ENCODE measurements at regions not wholly inside any gene's neighbourhood (a gene's known extent, or its start where the extent isn't known, plus 50 kb on each side); places are given as distances from the start of the nearest gene placed in this dataset.

- DNase-seq (ENCODE audit: low spot score) (no peak), ATAC-seq (no peak)
Measured at GRCh38 chr6:79864421-79864820, 82.9 kb downstream of the ELOVL4 start.

DNA sequence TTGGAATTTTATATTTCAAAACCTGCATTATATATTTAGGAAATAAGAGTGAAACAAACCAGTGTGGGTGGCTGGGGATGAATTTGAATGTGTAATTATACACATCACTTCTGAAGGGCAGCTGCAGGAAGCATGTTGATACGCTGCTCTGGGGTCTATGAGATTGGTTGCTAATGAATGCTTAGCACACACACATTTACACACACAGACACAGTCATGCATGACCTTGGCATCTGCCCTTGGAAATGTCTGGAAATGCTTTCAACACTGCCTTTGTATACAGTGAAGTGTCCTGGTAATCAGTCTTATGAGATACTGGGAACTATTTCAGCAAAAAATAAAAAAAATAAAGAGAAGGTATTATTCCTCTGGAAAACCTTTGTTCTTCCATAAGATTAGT lies 83.4 kb downstream of the ELOVL4 start:
- no peak for ATAC-seq

DNA sequence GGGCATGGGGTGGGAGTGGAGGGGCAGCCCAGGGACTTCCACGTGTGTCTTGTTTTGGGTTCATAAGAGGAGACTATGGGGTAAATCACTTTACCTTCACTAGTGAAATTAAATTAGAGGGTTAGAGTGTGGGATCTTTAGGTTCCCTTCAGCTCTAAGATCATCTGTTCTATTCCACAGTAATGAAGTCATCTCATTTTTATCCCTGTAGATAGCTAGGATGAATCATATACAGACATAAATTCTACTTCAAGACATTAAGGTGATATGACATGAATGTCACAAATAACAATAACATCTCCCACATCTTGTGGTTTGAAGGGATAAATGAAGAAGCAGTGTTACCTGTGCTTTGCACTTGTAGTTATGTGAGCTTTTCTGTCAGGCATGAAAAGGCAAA lies 83.8 kb downstream of the ELOVL4 start:
- ATAC-seq: no peak

More for the DNA sequence above, 83.4 kb downstream of the ELOVL4 start:
- DNase-seq (ENCODE audit: low spot score): no peak

DNA sequence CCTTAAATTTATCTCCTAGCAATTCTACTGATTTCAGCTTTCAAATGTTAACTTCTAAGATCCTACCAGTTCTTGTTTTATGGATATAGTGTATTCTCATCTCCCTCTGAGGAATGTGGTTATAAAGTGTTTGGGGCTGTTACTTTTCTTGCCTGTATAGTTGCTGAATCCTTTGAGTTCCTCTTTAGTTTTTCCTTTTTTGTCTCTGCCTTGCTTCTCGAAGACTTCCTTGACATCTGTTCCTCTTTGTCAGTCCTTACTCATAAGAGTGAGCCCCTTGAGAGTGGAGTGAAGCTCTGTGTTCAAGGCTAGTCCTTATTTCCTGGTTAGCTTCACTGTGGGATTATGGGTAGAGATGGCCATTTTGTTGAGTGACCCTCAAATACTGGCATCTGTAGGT lies 84.6 kb downstream of the ELOVL4 start:
- DNase-seq (ENCODE audit: low spot score) (no peak), ATAC-seq (no peak)

More for the DNA sequence above, 83.8 kb downstream of the ELOVL4 start:
- DNase-seq (ENCODE audit: low spot score): no peak

GRCh38 chr6:79862126-79862525 lies 85.2 kb downstream of the ELOVL4 start:
- ATAC-seq: no peak
- DNase-seq (ENCODE audit: low spot score): no peak

DNA sequence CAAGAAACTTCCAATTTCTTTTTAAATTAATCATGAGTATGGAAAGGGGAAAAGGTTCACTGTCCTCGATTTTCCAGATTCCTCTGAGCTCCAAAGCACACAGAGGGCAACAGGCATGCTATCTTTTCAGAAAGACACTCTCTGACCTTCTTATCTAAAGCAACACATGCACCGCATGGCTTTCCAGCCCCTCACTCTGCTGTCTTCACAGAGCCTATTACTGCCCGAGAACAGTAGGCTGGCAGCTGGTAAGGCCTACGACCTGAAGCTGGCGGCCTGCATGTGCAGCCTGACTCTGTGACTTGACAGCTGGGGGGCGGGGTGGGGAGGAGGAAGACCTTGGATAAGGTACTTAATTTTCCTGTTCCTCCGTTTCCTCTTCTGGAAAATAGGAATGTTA lies 86.3 kb downstream of the ELOVL4 start:
- DNase-seq (ENCODE audit: low spot score) (no peak), ATAC-seq (no peak)

DNA sequence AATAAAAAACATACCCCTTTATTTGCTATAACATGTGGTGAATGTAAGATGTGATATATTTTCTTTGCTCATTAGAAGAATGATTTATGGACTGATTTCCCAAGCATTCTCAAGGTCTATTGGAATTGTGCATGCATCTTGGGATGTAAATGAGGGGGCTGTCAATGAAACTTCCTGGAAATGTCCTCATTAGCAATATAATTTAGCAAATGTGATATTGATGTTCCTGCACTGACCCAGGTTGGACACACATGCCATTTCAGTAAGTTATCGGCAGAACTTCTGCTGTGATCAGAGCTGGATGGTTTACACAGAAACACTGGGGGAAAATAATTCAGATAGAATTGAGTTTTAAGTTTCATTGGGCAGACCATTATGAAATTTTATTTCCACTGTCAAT lies 99.9 kb downstream of the ELOVL4 start:
- ATAC-seq: no peak
- DNase-seq (ENCODE audit: low spot score): no peak

GRCh38 chr6:79842376-79843040 lies 104.8 kb downstream of the ELOVL4 start:
- no peak for DNase-seq (ENCODE audit: low spot score)
- ATAC-seq: no peak

GRCh38 chr6:79841577-79842375 lies 105.6 kb downstream of the ELOVL4 start:
- ATAC-seq (no peak), DNase-seq (ENCODE audit: low spot score) (no peak)

GRCh38 chr6:79838851-79839250 lies 108.5 kb downstream of the ELOVL4 start:
- no peak for DNase-seq (ENCODE audit: low spot score)
- ATAC-seq: no peak

- no peak for ATAC-seq
- no peak for DNase-seq (ENCODE audit: low spot score)
Measured at GRCh38 chr6:79833964-79834284, 113.4 kb downstream of the ELOVL4 start.

DNA sequence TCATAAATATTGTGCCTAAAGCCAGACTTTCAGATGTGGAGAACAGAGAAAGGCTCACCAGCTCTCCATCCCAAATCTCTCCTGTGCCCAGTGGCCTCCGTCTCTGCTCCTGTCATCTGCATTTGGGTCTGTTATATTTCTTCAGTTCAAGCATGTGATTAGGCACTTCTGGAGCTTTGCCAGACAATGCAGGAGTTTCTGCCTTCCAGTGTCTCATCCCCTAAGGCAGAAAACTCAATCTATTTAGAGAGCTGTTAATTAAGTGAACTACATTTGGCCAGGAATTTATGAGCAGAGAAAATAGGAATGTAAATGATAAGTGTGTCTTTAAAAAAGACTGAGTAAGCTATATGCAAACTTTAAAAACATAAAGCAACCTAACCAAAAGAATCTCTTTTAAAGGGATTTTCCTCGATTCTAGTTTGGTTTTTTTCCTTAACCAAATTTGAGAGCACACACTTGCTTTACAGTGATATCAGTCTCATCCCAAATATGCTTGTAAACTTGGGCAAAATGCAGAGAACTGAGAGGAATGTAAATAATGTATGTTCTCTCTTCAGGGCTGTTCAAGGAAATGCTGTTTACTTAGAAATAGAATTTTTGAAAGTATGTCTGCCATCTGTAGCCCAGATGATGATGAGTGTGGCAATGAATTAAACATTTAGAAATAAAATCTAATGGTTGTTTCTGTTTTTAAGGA lies 113.9 kb downstream of the ELOVL4 start:
- ATAC-seq (peak; percentile 15), DNase-seq (ENCODE audit: low spot score) (no peak)

- DNase-seq (ENCODE audit: low spot score): no peak
- ATAC-seq: peak; percentile 76
Measured at GRCh38 chr6:79832723-79833122, 114.6 kb downstream of the ELOVL4 start.

GRCh38 chr6:79824202-79824601 lies 123.2 kb downstream of the ELOVL4 start:
- DNase-seq (ENCODE audit: low spot score) (no peak), ATAC-seq (no peak)

DNA sequence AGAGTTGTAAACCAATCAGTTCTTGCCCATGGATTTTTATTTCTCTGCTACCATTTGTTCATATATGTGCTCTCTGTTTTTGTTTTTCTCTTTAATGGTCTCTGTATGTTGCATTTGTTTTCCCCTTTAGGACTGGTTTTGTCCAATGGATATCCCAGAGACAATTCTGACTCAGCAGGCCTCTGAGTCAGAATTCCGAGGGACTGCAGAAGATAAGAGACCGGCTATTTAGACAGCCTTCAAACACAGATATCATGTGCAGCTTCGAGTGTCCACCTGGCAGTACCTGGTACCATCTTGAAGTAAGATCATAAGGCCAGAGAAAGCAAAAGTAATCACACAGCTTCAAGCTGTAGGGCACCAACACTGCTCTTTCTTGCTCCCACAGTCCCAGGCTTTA lies 125.5 kb downstream of the ELOVL4 start:
- ATAC-seq: no peak
- DNase-seq (ENCODE audit: low spot score): no peak

- no peak for ATAC-seq
- DNase-seq (ENCODE audit: low spot score): no peak
Measured at GRCh38 chr6:79818471-79818870, 128.9 kb downstream of the ELOVL4 start.

DNA sequence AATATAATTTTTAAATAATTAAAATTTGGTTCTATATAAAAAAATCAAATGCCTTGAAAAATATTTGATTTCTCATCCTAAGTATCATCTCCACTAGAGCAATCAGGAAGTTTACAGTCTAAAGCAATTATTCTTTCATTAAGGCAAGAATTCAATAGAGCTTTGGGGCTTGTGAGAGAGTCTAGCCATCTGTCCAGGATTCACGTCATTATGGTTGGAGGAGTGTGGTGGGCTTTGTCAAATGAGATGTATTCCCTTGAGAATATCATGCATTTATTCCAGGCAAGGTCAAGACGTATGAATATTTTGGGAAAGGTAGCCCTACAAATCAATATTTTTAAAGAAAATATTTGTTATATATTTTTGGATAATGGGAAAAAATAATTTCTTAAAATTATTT lies 132.4 kb downstream of the ELOVL4 start:
- ATAC-seq: no peak
- no peak for DNase-seq (ENCODE audit: low spot score)

- DNase-seq (ENCODE audit: low spot score) (peak; percentile 77), ATAC-seq (peak; percentile 100)
Measured at GRCh38 chr6:79813854-79814709, 133.3 kb downstream of the ELOVL4 start.

DNA sequence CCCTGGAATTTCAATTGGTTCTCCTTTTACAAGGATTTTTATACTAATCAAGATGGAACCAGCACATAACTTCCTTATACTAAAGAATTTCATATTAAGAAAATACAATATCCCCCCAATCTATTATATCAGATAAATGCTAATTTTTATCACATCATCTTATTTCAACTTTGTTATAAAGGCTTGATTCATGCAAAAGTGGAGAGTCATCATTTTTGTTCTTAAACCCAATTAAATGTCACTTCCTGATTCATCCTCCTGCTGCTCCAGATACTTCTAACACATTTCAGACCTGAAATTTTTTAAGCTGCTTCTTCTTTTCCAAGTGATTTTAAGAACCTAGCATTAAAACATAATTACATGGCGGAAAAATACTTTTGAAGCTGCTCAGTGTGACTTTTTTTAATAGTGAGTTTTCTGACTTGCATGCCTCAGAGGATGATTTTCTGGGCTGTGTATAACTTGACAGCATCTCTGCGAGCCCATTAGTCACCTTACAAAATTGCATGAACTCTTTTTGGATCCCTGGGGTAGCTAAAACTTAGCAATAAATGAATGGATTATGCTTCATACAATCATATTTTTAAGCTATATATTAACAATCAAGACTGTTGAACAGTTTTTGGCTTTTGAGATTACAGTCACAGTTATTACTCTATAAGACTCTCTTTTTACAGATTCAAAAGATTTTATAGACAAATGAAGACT lies 134.1 kb downstream of the ELOVL4 start:
- DNase-seq (ENCODE audit: low spot score): no peak

DNA sequence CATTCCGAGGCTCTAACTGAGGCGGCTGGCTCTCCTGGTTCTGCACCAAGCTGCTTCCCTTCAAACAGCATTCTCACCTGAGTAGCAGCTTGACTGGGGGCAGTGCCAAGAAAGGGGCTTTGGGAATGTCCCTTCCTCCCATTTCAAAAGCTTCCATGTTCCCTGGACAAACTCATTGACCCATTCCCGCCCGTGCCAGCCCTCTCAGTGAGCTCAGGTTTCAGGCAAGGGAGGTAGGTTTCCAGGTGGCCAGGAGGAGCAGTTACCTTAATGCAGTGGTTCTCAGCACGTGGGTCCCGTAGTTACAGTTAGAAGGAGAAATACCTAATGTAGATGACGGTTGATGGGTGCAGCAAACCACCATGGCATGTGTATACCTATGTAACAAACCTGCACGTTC lies 135.2 kb downstream of the ELOVL4 start:
- ATAC-seq (no peak), DNase-seq (ENCODE audit: low spot score) (no peak)

More for the DNA sequence above, 134.1 kb downstream of the ELOVL4 start:
- ATAC-seq: no peak

All from left lobe of liver (tissue), 2 donors.